Tibial nerve (tissue), 3 donors: ENCODE measurements at regions not wholly inside any gene's neighbourhood (a gene's known extent, or its start where the extent isn't known, plus 50 kb on each side); places are given as distances from the start of the nearest gene placed in this dataset.

ENCODE experiments used
- POLR2A ChIP-seq, 2 donors: fragments of 450-650 bp; IDR thresholded peaks; one replicate each; pipeline ENCODE4 v1.6.1; 2017; ENCODE audit warnings: antibody characterized with exemption in 2 of 2, mild to moderate bottlenecking in 2 of 2, moderate library complexity in 2 of 2
- TF ChIP-seq, protein P1 (sequence below), 5 experiments: fragments of 200-600 bp in 3 of 5; fragments of 450-650 bp in 2 of 5; sonication (generic) in 3 of 5; IDR thresholded peaks; one replicate each; pipeline ENCODE4 v1.5.1; 2016 to 2019; ENCODE audit warnings: antibody characterized with exemption in 5 of 5, mild to moderate bottlenecking in 3 of 5, moderate library complexity in 2 of 5

DNA sequence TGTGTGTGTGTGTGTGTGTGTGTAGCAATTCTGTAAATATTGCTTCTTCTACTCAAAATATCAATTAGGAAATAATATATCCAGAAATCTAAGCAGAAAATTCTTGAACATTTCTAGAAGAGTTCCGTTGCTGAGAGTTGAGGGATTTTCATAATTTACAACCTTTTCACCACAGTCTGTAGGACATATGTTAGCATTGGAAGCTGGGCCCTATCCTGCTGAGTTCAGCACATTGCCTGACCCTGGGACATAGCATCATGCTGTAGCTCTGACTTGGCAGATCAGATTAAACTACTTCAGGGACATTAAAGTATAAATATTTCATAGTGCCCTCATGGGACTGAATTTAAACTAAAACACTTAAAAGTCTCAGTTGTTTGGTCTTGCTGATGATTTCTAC, 129.2 kb upstream of the KCNH7 start:
- TF ChIP-seq POLR2A (IDR thresholded peaks at IDR 0.05): no peak
- TF ChIP-seq, protein P1, sequence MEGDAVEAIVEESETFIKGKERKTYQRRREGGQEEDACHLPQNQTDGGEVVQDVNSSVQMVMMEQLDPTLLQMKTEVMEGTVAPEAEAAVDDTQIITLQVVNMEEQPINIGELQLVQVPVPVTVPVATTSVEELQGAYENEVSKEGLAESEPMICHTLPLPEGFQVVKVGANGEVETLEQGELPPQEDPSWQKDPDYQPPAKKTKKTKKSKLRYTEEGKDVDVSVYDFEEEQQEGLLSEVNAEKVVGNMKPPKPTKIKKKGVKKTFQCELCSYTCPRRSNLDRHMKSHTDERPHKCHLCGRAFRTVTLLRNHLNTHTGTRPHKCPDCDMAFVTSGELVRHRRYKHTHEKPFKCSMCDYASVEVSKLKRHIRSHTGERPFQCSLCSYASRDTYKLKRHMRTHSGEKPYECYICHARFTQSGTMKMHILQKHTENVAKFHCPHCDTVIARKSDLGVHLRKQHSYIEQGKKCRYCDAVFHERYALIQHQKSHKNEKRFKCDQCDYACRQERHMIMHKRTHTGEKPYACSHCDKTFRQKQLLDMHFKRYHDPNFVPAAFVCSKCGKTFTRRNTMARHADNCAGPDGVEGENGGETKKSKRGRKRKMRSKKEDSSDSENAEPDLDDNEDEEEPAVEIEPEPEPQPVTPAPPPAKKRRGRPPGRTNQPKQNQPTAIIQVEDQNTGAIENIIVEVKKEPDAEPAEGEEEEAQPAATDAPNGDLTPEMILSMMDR (IDR thresholded peaks at IDR 0.05): no peak
